HCT116 (cell line): ENCODE measurements at regions not wholly inside any gene's neighbourhood (a gene's known extent, or its start where the extent isn't known, plus 50 kb on each side); places are given as distances from the start of the nearest gene placed in this dataset.

Source experiments
- ATAC-seq: fragments of 200-7000 bp; cut with Tn5 transposase; 2 replicates; pipeline ENCODE4 v1.9.1; 2020; ENCODE audit warnings: mild to moderate bottlenecking, moderate library complexity
- BruUV-seq: library from RNA; stranded (reverse); fragments of 400-500 nt; replicated peaks from 2 replicates; lab custom pipeline; 2021; lab: Mats Ljungman, UMichigan
- CTCF ChIA-PET: fragments of 300-600 bp; sonication (Branson Sonifier 250); formaldehyde crosslinking; loops from one replicate; lab custom pipeline; 2021; ENCODE audit warnings: antibody characterized with exemption; lab: Charles Lee
- POLR2A ChIA-PET: fragments of 300-600, 350-600 bp; sonication (Branson Sonifier 250); formaldehyde crosslinking; loops from one replicate; lab custom pipeline; 2021; ENCODE audit warnings: antibody characterized with exemption; lab: Charles Lee
- RAD21 ChIA-PET, 2 experiments: fragments of 300-600 bp; sonication (Branson Sonifier 250); formaldehyde crosslinking; loops; one replicate each; lab custom pipeline; 2023; ENCODE audit warnings: low total read pairs in 2 of 2; ENCODE audit not compliant: uncharacterized antibody in 2 of 2, unreplicated experiment in 2 of 2, low non-redundant PET in 1 of 2; lab: Charles Lee
- DNase-seq: peaks from one replicate; pipeline ENCODE4 v3.0.0-alpha.2; 2010; ENCODE audit warnings: low read depth, low spot score
- H2AFZ ChIP-seq: fragments of 200-600 bp; shearing (Covaris generic), sonication (generic); 2 replicates; pipeline ENCODE4 v1.6.1; 2017; ENCODE audit warnings: low read depth, mixed run types, mixed read lengths, antibody characterized with exemption, low read length; ENCODE audit not compliant: poor library complexity, severe bottlenecking
- H3K27ac ChIP-seq: 2 replicates; pipeline ENCODE4 v1.5.1; 2012; ENCODE audit warnings: low read depth, low read length
- H3K27me3 ChIP-seq: fragments of 200-600 bp; sonication (generic); 2 replicates; pipeline ENCODE4 v1.6.1; 2016; ENCODE audit warnings: mixed run types, low read length, mixed read lengths; ENCODE audit not compliant: insufficient read depth
- H3K36me3 ChIP-seq, 2 experiments: fragments of 200-500 bp in 1 of 2; fragments of 200-600 bp in 1 of 2; sonication (Bioruptor generic) in 1 of 2; sonication (generic) in 1 of 2; 2 replicates each; pipeline versions ENCODE4 v1.5.1 to v1.6.1; 2014 to 2016; ENCODE audit warnings: low read length in 2 of 2, inconsistent platforms in 1 of 2, mixed read lengths in 1 of 2, mixed run types in 1 of 2; ENCODE audit not compliant: insufficient read depth in 2 of 2, control insufficient read depth in 1 of 2
- H3K4me1 ChIP-seq, 2 experiments: fragments of 200-600 bp in 1 of 2; sonication (generic) in 1 of 2; 2 replicates each; pipeline versions ENCODE4 v1.5.1 to v1.6.1; 2012 to 2017; ENCODE audit warnings: low read length in 2 of 2, inconsistent platforms in 1 of 2, mild to moderate bottlenecking in 1 of 2, mixed read lengths in 1 of 2, mixed run types in 1 of 2, moderate library complexity in 1 of 2; ENCODE audit not compliant: insufficient read depth in 2 of 2, control insufficient read depth in 1 of 2
- H3K4me2 ChIP-seq: fragments of 200-600 bp; sonication (generic); 2 replicates; pipeline ENCODE4 v1.6.1; 2017; ENCODE audit warnings: mixed run types, low read length, mixed read lengths
- H3K4me3 ChIP-seq, 2 experiments: fragments of 200-600 bp in 1 of 2; sonication (generic) in 1 of 2; replicated peaks in 1 of 2; 2 replicates each; pipeline ENCODE4 v1.5.1; 2011 to 2016; ENCODE audit warnings: low read length in 2 of 2, control low read depth in 1 of 2, low read depth in 1 of 2, mild to moderate bottlenecking in 1 of 2, mixed read lengths in 1 of 2, mixed run types in 1 of 2
- H3K79me2 ChIP-seq: fragments of 200-600 bp; sonication (generic); 2 replicates; pipeline ENCODE4 v1.6.1; 2017; ENCODE audit warnings: mild to moderate bottlenecking, mixed run types, low read length, moderate library complexity, mixed read lengths; ENCODE audit not compliant: insufficient read depth
- H3K9ac ChIP-seq: fragments of 200-600 bp; sonication (generic); 2 replicates; pipeline ENCODE4 v1.6.1; 2016; ENCODE audit warnings: low read length, mixed read lengths
- H3K9me2 ChIP-seq: fragments of 200-600 bp; sonication (generic), shearing (Covaris generic); 2 replicates; pipeline ENCODE4 v1.6.1; 2017; ENCODE audit warnings: mixed run types, mild to moderate bottlenecking, moderate library complexity; ENCODE audit not compliant: insufficient read depth
- H3K9me3 ChIP-seq, 2 experiments: fragments of 200-500 bp in 1 of 2; fragments of 200-600 bp in 1 of 2; sonication (Bioruptor generic) in 1 of 2; sonication (generic) in 1 of 2; 2 replicates each; pipeline ENCODE4 v1.6.1; 2014 to 2017; ENCODE audit warnings: low read length in 2 of 2, mixed read lengths in 2 of 2, inconsistent platforms in 1 of 2, low read depth in 1 of 2, mild to moderate bottlenecking in 1 of 2, mixed run types in 1 of 2, moderate library complexity in 1 of 2; ENCODE audit not compliant: control insufficient read depth in 1 of 2, insufficient read depth in 1 of 2
- H4K20me1 ChIP-seq: fragments of 200-600 bp; sonication (generic), shearing (Covaris generic); 2 replicates; pipeline ENCODE4 v1.6.1; 2017; ENCODE audit warnings: mixed run types, mild to moderate bottlenecking, moderate library complexity; ENCODE audit not compliant: insufficient read depth
- CTCF ChIP-seq, 3 experiments: fragments of 200-600 bp in 1 of 3; sonication (generic) in 1 of 3; IDR thresholded peaks in 2 of 3; conservative IDR thresholded peaks in 1 of 3; 2 replicates each; pipeline ENCODE4 v1.5.1; 2012 to 2017; ENCODE audit warnings: low read depth in 2 of 3, low read length in 2 of 3, antibody characterized with exemption in 1 of 3, borderline replicate concordance in 1 of 3, control low read depth in 1 of 3, mild to moderate bottlenecking in 1 of 3, mixed read lengths in 1 of 3, mixed run types in 1 of 3, moderate library complexity in 1 of 3; ENCODE audit not compliant: insufficient read depth in 1 of 3
- EZH2 ChIP-seq: fragments of 200-600 bp; sonication (generic); IDR thresholded peaks from 2 replicates; pipeline ENCODE4 v1.6.1; 2017; ENCODE audit warnings: antibody characterized with exemption, mixed run types
- EZH2phosphoT487 ChIP-seq: fragments of 200-600 bp; IDR thresholded peaks from 2 replicates; pipeline ENCODE4 v1.6.1; 2018; ENCODE audit warnings: antibody characterized with exemption, borderline replicate concordance
- REST ChIP-seq: IDR thresholded peaks from 2 replicates; pipeline ENCODE4 v1.6.1; 2012; ENCODE audit warnings: low read depth
- SP1 ChIP-seq: IDR thresholded peaks from 2 replicates; pipeline ENCODE4 v1.6.1; 2012; ENCODE audit warnings: low read depth
- SRF ChIP-seq: IDR thresholded peaks from 2 replicates; pipeline ENCODE4 v1.6.1; 2012; ENCODE audit warnings: low read depth
- TCF7L2 ChIP-seq: IDR thresholded peaks from 2 replicates; pipeline ENCODE4 v1.7.0; 2011; ENCODE audit warnings: borderline replicate concordance, inconsistent platforms; ENCODE audit not compliant: insufficient read depth, insufficient read length; ENCODE audit errors: extremely low read depth
- YY1 ChIP-seq: IDR thresholded peaks from 2 replicates; pipeline ENCODE4 v1.6.1; 2011; ENCODE audit warnings: low read length, low read depth, moderate library complexity, mild to moderate bottlenecking; ENCODE audit not compliant: insufficient replicate concordance; ENCODE audit errors: extremely low read depth
- ZFX ChIP-seq: fragments of 450-650 bp; IDR thresholded peaks from 2 replicates; pipeline ENCODE4 v1.6.1; 2017
- intact Hi-C: fragments of 100-400 bp; cut with micrococcal nuclease; formaldehyde crosslinking; loops from 2 replicates; pipeline ENCODE4 v1.10.0; 2022

GRCh38 chr20:39853636-39854035, 835.4 kb downstream of the MAFB start:
- no peak overlapping the region for H3K27ac ChIP-seq
- DNase-seq, result no peak
- no peaks in the 10 kb centered on the region; a peak in 2 of 4 replicates for H3K9me3 ChIP-seq
- H2AFZ ChIP-seq, result no peak overlapping the region
- POLR2A ChIA-PET, result no interaction called here
- H3K9me2 ChIP-seq, result no peaks in the 10 kb centered on the region
- RAD21 ChIA-PET, result no interaction called here
- no peaks in the 10 kb centered on the region for H3K79me2 ChIP-seq
- no peaks in the 10 kb centered on the region for H4K20me1 ChIP-seq
- intact Hi-C loops, result no loop called here
- H3K27me3 ChIP-seq, result no peaks in the 10 kb centered on the region
- ATAC-seq, result no peak
- TF ChIP-seq SRF (no peak), ZFX (no peak), SP1 (no peak), EZH2phosphoT487 (no peak), EZH2 (no peak), TCF7L2 (no peak)
- H3K4me2 ChIP-seq, result no peak overlapping the region
- CTCF ChIA-PET, result no interaction called here
- H3K4me1 ChIP-seq, result no peaks in the 10 kb centered on the region
- H3K36me3 ChIP-seq, result no peaks in the 10 kb centered on the region
- BruUV-seq, result no TSS peak
- no peak overlapping the region for H3K9ac ChIP-seq
- H3K4me3 ChIP-seq, result no peak overlapping the region

GRCh38 chr20:39853050-39853449, 836.0 kb downstream of the MAFB start:
- CTCF ChIA-PET, result no interaction called here
- Histone ChIP-seq H3K9me3 (no peaks in the 10 kb centered on the region; a peak in 2 of 4 replicates), H3K4me2 (no peak overlapping the region)
- TF ChIP-seq CTCF (IDR thresholded peaks at IDR 0.05 in 2 of 3, conservative IDR thresholded peaks at IDR 0.05 in 1 of 3; ENCODE audit: borderline replicate concordance in 1 of 3, insufficient read depth in 1 of 3, low read depth in 2 of 3, low read length in 2 of 3) (no peak), TCF7L2 (no peak), REST (no peak), SP1 (no peak), YY1 (no peak)
- TF ChIP-seq, all 23 proteins: peak for 0
- Histone ChIP-seq H4K20me1 (no peaks in the 10 kb centered on the region), H3K9ac (no peak overlapping the region), H3K9me2 (no peaks in the 10 kb centered on the region), H3K27me3 (no peaks in the 10 kb centered on the region), H3K4me3 (no peak overlapping the region), H2AFZ (no peak overlapping the region), H3K79me2 (no peaks in the 10 kb centered on the region), H3K36me3 (no peaks in the 10 kb centered on the region), H3K4me1 (no peaks in the 10 kb centered on the region), H3K27ac (no peak overlapping the region)
- DNase-seq (no peak), ATAC-seq (no peak)
- ChIA-PET RAD21 (no interaction called here), POLR2A (no interaction called here)
- intact Hi-C loops, result no loop called here
- BruUV-seq, result no TSS peak
